Mononuclear cell (primary cell): ENCODE measurements at regions not wholly inside any gene's neighbourhood (a gene's known extent, or its start where the extent isn't known, plus 50 kb on each side); places are given as distances from the start of the nearest gene placed in this dataset.

Experiments
- H3K27me3 ChIP-seq: 2 replicates; pipeline ENCODE4 v1.6.0; 2011; ENCODE audit warnings: low read length, control low read depth; ENCODE audit not compliant: insufficient read depth
- H3K4me1 ChIP-seq: 2 replicates; pipeline ENCODE4 v1.5.1; 2011; ENCODE audit warnings: mild to moderate bottlenecking, low read length, control low read depth; ENCODE audit not compliant: insufficient read depth
- H3K4me3 ChIP-seq: 2 replicates; pipeline ENCODE4 v1.5.1; 2011; ENCODE audit warnings: mild to moderate bottlenecking, low read length, moderate library complexity
- H3K9me3 ChIP-seq: 2 replicates; pipeline ENCODE4 v1.5.1; 2011; ENCODE audit warnings: low read depth, mild to moderate bottlenecking, control low read depth, low read length

GRCh38 chr3:66803206-66803605 is 194.9 kb upstream of the KBTBD8 start:
- Histone ChIP-seq H3K27me3 (peaks cover 3% of the 10 kb centered on the region), H3K4me3 (no peak overlapping the region), H3K9me3 (no peaks in the 10 kb centered on the region), H3K4me1 (no peaks in the 10 kb centered on the region)

GRCh38 chr3:66803721-66804695 is 194.1 kb upstream of the KBTBD8 start:
- Histone ChIP-seq H3K4me3 (no peak overlapping the region), H3K4me1 (no peaks in the 10 kb centered on the region), H3K27me3 (no peaks in the 10 kb centered on the region), H3K9me3 (no peaks in the 10 kb centered on the region)

GRCh38 chr3:66808891-66809594 is 189.1 kb upstream of the KBTBD8 start:
- no peak overlapping the region for H3K4me3 ChIP-seq
- H3K27me3 ChIP-seq = no peaks in the 10 kb centered on the region
- H3K9me3 ChIP-seq = no peaks in the 10 kb centered on the region
- no peaks in the 10 kb centered on the region for H3K4me1 ChIP-seq

- Histone ChIP-seq H3K9me3 (no peaks in the 10 kb centered on the region), H3K4me1 (no peaks in the 10 kb centered on the region), H3K27me3 (no peaks in the 10 kb centered on the region), H3K4me3 (no peak overlapping the region)
Measured at GRCh38 chr3:66809595-66809958, 188.5 kb upstream of the KBTBD8 start.

GRCh38 chr3:66812136-66812535 is 186.0 kb upstream of the KBTBD8 start:
- peaks cover 8% of the 10 kb centered on the region for H3K27me3 ChIP-seq
- no peaks in the 10 kb centered on the region for H3K9me3 ChIP-seq
- no peak overlapping the region for H3K4me3 ChIP-seq
- no peaks in the 10 kb centered on the region for H3K4me1 ChIP-seq

- H3K9me3 ChIP-seq = no peaks in the 10 kb centered on the region
- H3K4me1 ChIP-seq = no peaks in the 10 kb centered on the region
- H3K27me3 ChIP-seq = peaks cover 8% of the 10 kb centered on the region
- no peak overlapping the region for H3K4me3 ChIP-seq
Measured at GRCh38 chr3:66812741-66813140, 185.4 kb upstream of the KBTBD8 start.

- H3K9me3 ChIP-seq = no peaks in the 10 kb centered on the region
- no peak overlapping the region for H3K4me3 ChIP-seq
- peaks cover 10% of the 10 kb centered on the region for H3K27me3 ChIP-seq
- no peaks in the 10 kb centered on the region for H3K4me1 ChIP-seq
Measured at GRCh38 chr3:66816090-66816761, 181.9 kb upstream of the KBTBD8 start.

- Histone ChIP-seq H3K4me1 (no peaks in the 10 kb centered on the region), H3K9me3 (no peaks in the 10 kb centered on the region), H3K4me3 (no peak overlapping the region)
Measured at GRCh38 chr3:66817951-66818557, 180.1 kb upstream of the KBTBD8 start.

GRCh38 chr3:66819993-66820501 is 178.1 kb upstream of the KBTBD8 start:
- Histone ChIP-seq H3K27me3 (peaks cover 10% of the 10 kb centered on the region), H3K4me3 (no peak overlapping the region)

More at GRCh38 chr3:66817951-66818557, 180.1 kb upstream of the KBTBD8 start:
- peaks cover 10% of the 10 kb centered on the region for H3K27me3 ChIP-seq

GRCh38 chr3:66822186-66823008 is 175.7 kb upstream of the KBTBD8 start:
- H3K27me3 ChIP-seq = peaks cover 2% of the 10 kb centered on the region
- H3K4me1 ChIP-seq = no peaks in the 10 kb centered on the region
- H3K4me3 ChIP-seq = no peak overlapping the region
- H3K9me3 ChIP-seq = no peaks in the 10 kb centered on the region

More at GRCh38 chr3:66819993-66820501, 178.1 kb upstream of the KBTBD8 start:
- no peaks in the 10 kb centered on the region for H3K9me3 ChIP-seq
- no peaks in the 10 kb centered on the region for H3K4me1 ChIP-seq

- Histone ChIP-seq H3K4me3 (no peak overlapping the region), H3K4me1 (no peaks in the 10 kb centered on the region), H3K9me3 (no peaks in the 10 kb centered on the region), H3K27me3 (peaks cover under 1% of the 10 kb centered on the region)
Measured at GRCh38 chr3:66823009-66823397, 175.1 kb upstream of the KBTBD8 start.

GRCh38 chr3:66823532-66823931 is 174.6 kb upstream of the KBTBD8 start:
- no peaks in the 10 kb centered on the region for H3K9me3 ChIP-seq
- no peaks in the 10 kb centered on the region for H3K27me3 ChIP-seq
- no peaks in the 10 kb centered on the region for H3K4me1 ChIP-seq
- H3K4me3 ChIP-seq = no peak overlapping the region

- Histone ChIP-seq H3K4me1 (no peaks in the 10 kb centered on the region), H3K9me3 (no peaks in the 10 kb centered on the region), H3K4me3 (no peak overlapping the region), H3K27me3 (no peaks in the 10 kb centered on the region)
Measured at GRCh38 chr3:66825375-66825774, 172.7 kb upstream of the KBTBD8 start.

- no peaks in the 10 kb centered on the region for H3K4me1 ChIP-seq
- no peaks in the 10 kb centered on the region for H3K9me3 ChIP-seq
- no peaks in the 10 kb centered on the region for H3K27me3 ChIP-seq
- H3K4me3 ChIP-seq = no peak overlapping the region
Measured at GRCh38 chr3:66827726-66828125, 170.4 kb upstream of the KBTBD8 start.
